GM21360 (cell line): ENCODE measurements at regions not wholly inside any gene's neighbourhood (a gene's known extent, or its start where the extent isn't known, plus 50 kb on each side); places are given as distances from the start of the nearest gene placed in this dataset.
A peak's percentile ranks its signal among the peaks of the same experiment; 100 is the strongest.

ENCODE experiments used
- ATAC-seq: cut with Tn5 transposase; IDR thresholded peaks from one replicate; pipeline ENCODE4 v1.9.1; 2021; ENCODE audit warnings: mild to moderate bottlenecking, moderate library complexity; ENCODE audit not compliant: unreplicated experiment

- ATAC-seq: no peak
Observed at GRCh38 chr20:23254505-23254904, 96.1 kb upstream of the NXT1 start.

GRCh38 chr20:23254034-23254433, 96.6 kb upstream of the NXT1 start:
- no peak for ATAC-seq

- no peak for ATAC-seq
Observed at GRCh38 chr20:23253524-23253923, 97.1 kb upstream of the NXT1 start.

- no peak for ATAC-seq
Observed at GRCh38 chr20:23251779-23252178, 98.8 kb upstream of the NXT1 start.

- ATAC-seq: no peak
Observed at GRCh38 chr20:23249541-23249940, 101.0 kb upstream of the NXT1 start.

GRCh38 chr20:23248461-23248882, 102.1 kb upstream of the NXT1 start:
- no peak for ATAC-seq

- peak; percentile 47 for ATAC-seq
Observed at GRCh38 chr20:23246717-23247664, 103.6 kb upstream of the NXT1 start.

- peak; percentile 86 for ATAC-seq
Observed at GRCh38 chr20:23245553-23246181, 104.9 kb upstream of the NXT1 start.

- ATAC-seq: no peak
Observed at GRCh38 chr20:23244916-23245552, 105.6 kb upstream of the NXT1 start.

GRCh38 chr20:23244156-23244915, 106.3 kb upstream of the NXT1 start:
- ATAC-seq: no peak

- ATAC-seq: no peak
Observed at GRCh38 chr20:23243791-23244155, 106.8 kb upstream of the NXT1 start.

- ATAC-seq: no peak
Observed at GRCh38 chr20:23242556-23243180, 107.9 kb upstream of the NXT1 start.

GRCh38 chr20:23242104-23242503, 108.5 kb upstream of the NXT1 start:
- no peak for ATAC-seq

- no peak for ATAC-seq
Observed at GRCh38 chr20:23241416-23241815, 109.2 kb upstream of the NXT1 start.

- ATAC-seq: no peak
Observed at GRCh38 chr20:23240519-23240918, 110.1 kb upstream of the NXT1 start.

GRCh38 chr20:23237201-23237600, 113.4 kb upstream of the NXT1 start:
- ATAC-seq: no peak

GRCh38 chr20:23235173-23236027, 115.2 kb upstream of the NXT1 start:
- ATAC-seq: peak; percentile 72

GRCh38 chr20:23234311-23235078, 116.1 kb upstream of the NXT1 start:
- ATAC-seq: no peak

- ATAC-seq: no peak
Observed at GRCh38 chr20:23233341-23233740, 117.2 kb upstream of the NXT1 start.
